IMR-90 (cell line): ENCODE measurements at regions not wholly inside any gene's neighbourhood (a gene's known extent, or its start where the extent isn't known, plus 50 kb on each side); places are given as distances from the start of the nearest gene placed in this dataset.

Experiments used
- ATAC-seq: fragments of 200-7000 bp; cut with Tn5 transposase; 2 replicates; pipeline ENCODE4 v1.9.1; 2020; ENCODE audit warnings: low read depth, mild to moderate bottlenecking, moderate library complexity
- BruUV-seq: library from RNA; stranded (reverse); fragments of 400-500 nt; replicated peaks from 2 replicates; lab custom pipeline; 2021; lab: Mats Ljungman, UMichigan
- CTCF ChIA-PET: fragments of 300-600 bp; formaldehyde crosslinking; extraction: SDS; loops from one replicate; lab custom pipeline; 2021; ENCODE audit warnings: antibody characterized with exemption; lab: Yijun Ruan, JAX
- POLR2A ChIA-PET: fragments of 300-600 bp; sonication (Branson Sonifier 250); formaldehyde crosslinking; loops from one replicate; lab custom pipeline; 2022; ENCODE audit warnings: antibody characterized with exemption; ENCODE audit not compliant: unreplicated experiment; lab: Charles Lee
- DNase-seq: peaks from one replicate; pipeline ENCODE4 v3.0.0; 2013
- H2AFZ ChIP-seq: replicated peaks from 2 replicates; pipeline ENCODE3; 2013; ENCODE audit warnings: low read length, mild to moderate bottlenecking; ENCODE audit not compliant: poor library complexity
- H2AK5ac ChIP-seq: 2 replicates; pipeline ENCODE4 v1.6.1; 2013; ENCODE audit warnings: low read depth, low read length, inconsistent platforms
- H2AK9ac ChIP-seq: replicated peaks from 2 replicates; pipeline ENCODE3; 2013; ENCODE audit warnings: mild to moderate bottlenecking, low read depth, low read length, moderate library complexity; ENCODE audit not compliant: poor library complexity
- H2BK120ac ChIP-seq: 2 replicates; pipeline ENCODE4 v1.6.1; 2013; ENCODE audit warnings: low read depth, low read length, inconsistent platforms
- H2BK15ac ChIP-seq: 3 replicates; pipeline ENCODE4 v1.6.1; 2013; ENCODE audit warnings: low read depth, low read length, inconsistent platforms
- H2BK20ac ChIP-seq: 2 replicates; pipeline ENCODE4 v1.6.1; 2013; ENCODE audit warnings: low read depth, mild to moderate bottlenecking, inconsistent platforms, low read length, moderate library complexity
- H2BK5ac ChIP-seq: 2 replicates; pipeline ENCODE4 v1.6.1; 2013; ENCODE audit warnings: mild to moderate bottlenecking, low read depth, low read length, inconsistent platforms; ENCODE audit not compliant: poor library complexity, severe bottlenecking
- H3K14ac ChIP-seq: replicated peaks from 2 replicates; pipeline ENCODE4 v1.6.1; 2013; ENCODE audit warnings: low read depth, low read length, inconsistent platforms
- H3K18ac ChIP-seq: 2 replicates; pipeline ENCODE4 v1.6.1; 2013; ENCODE audit warnings: low read depth, low read length, control low read depth
- H3K23ac ChIP-seq: 2 replicates; pipeline ENCODE4 v1.6.1; 2013; ENCODE audit warnings: low read depth, low read length, inconsistent platforms
- H3K27ac ChIP-seq: 2 replicates; pipeline ENCODE4 v1.5.1; 2013; ENCODE audit warnings: mild to moderate bottlenecking, control low read depth, low read length; ENCODE audit not compliant: insufficient read depth
- H3K27me3 ChIP-seq: 2 replicates; pipeline ENCODE4 v1.6.1; 2013; ENCODE audit warnings: low read length; ENCODE audit not compliant: control insufficient read depth, insufficient read depth
- H3K36me3 ChIP-seq: 2 replicates; pipeline ENCODE4 v1.6.1; 2013; ENCODE audit warnings: low read length, mixed read lengths; ENCODE audit not compliant: control insufficient read depth, insufficient read depth
- H3K4ac ChIP-seq: 2 replicates; pipeline ENCODE4 v1.6.1; 2013; ENCODE audit warnings: low read depth, low read length, inconsistent platforms
- H3K4me1 ChIP-seq: 2 replicates; pipeline ENCODE4 v1.6.1; 2013; ENCODE audit warnings: low read length, mixed read lengths; ENCODE audit not compliant: control insufficient read depth, insufficient read depth
- H3K4me2 ChIP-seq: 2 replicates; pipeline ENCODE4 v1.6.1; 2013; ENCODE audit warnings: low read depth, mild to moderate bottlenecking, control low read depth, low read length, moderate library complexity
- H3K4me3 ChIP-seq: 2 replicates; pipeline ENCODE4 v1.5.1; 2013; ENCODE audit warnings: low read depth, mild to moderate bottlenecking, control low read depth, low read length, moderate library complexity; ENCODE audit not compliant: insufficient read depth
- H3K56ac ChIP-seq: 2 replicates; pipeline ENCODE4 v1.6.1; 2013; ENCODE audit warnings: low read length, inconsistent platforms; ENCODE audit not compliant: insufficient read depth; ENCODE audit errors: extremely low read depth
- H3K79me1 ChIP-seq, 2 experiments: 2 replicates each; pipeline ENCODE4 v1.6.1; 2013; ENCODE audit warnings: low read length in 2 of 2, inconsistent platforms in 1 of 2, low read depth in 1 of 2
- H3K9ac ChIP-seq: 2 replicates; pipeline ENCODE4 v1.6.1; 2013; ENCODE audit warnings: low read depth, low read length, control low read depth
- H3K9me1 ChIP-seq: 2 replicates; pipeline ENCODE4 v1.6.1; 2013; ENCODE audit warnings: low read length, inconsistent platforms; ENCODE audit not compliant: insufficient read depth
- H3K9me3 ChIP-seq: 2 replicates; pipeline ENCODE4 v1.6.1; 2013; ENCODE audit warnings: low read length; ENCODE audit not compliant: control insufficient read depth, insufficient read depth
- H4K20me1 ChIP-seq: 2 replicates; pipeline ENCODE4 v1.6.1; 2013; ENCODE audit warnings: low read length, inconsistent platforms; ENCODE audit not compliant: insufficient read depth
- H4K5ac ChIP-seq: 2 replicates; pipeline ENCODE4 v1.6.1; 2013; ENCODE audit warnings: mild to moderate bottlenecking, low read depth, low read length, control low read depth
- H4K8ac ChIP-seq, 2 experiments: 2 replicates each; pipeline ENCODE4 v1.6.1; 2013; ENCODE audit warnings: low read depth in 2 of 2, low read length in 2 of 2, control low read depth in 1 of 2, inconsistent platforms in 1 of 2
- H4K91ac ChIP-seq: 2 replicates; pipeline ENCODE4 v1.6.1; 2013; ENCODE audit warnings: low read depth, low read length, inconsistent platforms; ENCODE audit not compliant: insufficient read depth
- BHLHE40 ChIP-seq: fragments of 150-350 bp; IDR thresholded peaks from 2 replicates; pipeline ENCODE4 v1.6.1; 2016; ENCODE audit warnings: mild to moderate bottlenecking, low read depth, low read length
- CTCF ChIP-seq: conservative IDR thresholded peaks from 2 replicates; pipeline ENCODE4 v1.5.1; 2012; ENCODE audit warnings: mild to moderate bottlenecking, low read depth, low read length, improper control_type of control experiment
- FOS ChIP-seq: fragments of 150-350 bp; IDR thresholded peaks from 2 replicates; pipeline ENCODE4 v1.6.1; 2016; ENCODE audit warnings: low read depth, low read length
- POLR2A ChIP-seq: IDR thresholded peaks from 2 replicates; pipeline ENCODE4 v1.6.1; 2012; ENCODE audit warnings: mild to moderate bottlenecking, low read depth, low read length
- USF2 ChIP-seq: fragments of 150-350 bp; IDR thresholded peaks from 2 replicates; pipeline ENCODE4 v1.6.1; 2017; ENCODE audit warnings: mild to moderate bottlenecking, antibody characterized with exemption, low read length, low read depth
- WGBS, 2 experiments: methylation state at CpG; one replicate each; pipeline versions ENCODE4 v1.1.5 to v1.1.7; 2013; ENCODE audit warnings: missing lambda C conversion rate in 2 of 2; ENCODE audit not compliant: insufficient read length in 1 of 2; ENCODE audit errors: extremely low coverage in 2 of 2; 5-methylcytosine and 5-hydroxymethylcytosine counted together
- dilution Hi-C: fragments of 300-500 bp; cut with HindIII; formaldehyde crosslinking; loops from one replicate; pipeline ENCODE4 v1.14.3; 2018; ENCODE audit warnings: low sequenced_read_pairs; ENCODE audit not compliant: unreplicated experiment
- in situ Hi-C: fragments of 300-500 bp; cut with MboI; formaldehyde crosslinking; loops from 3 replicates; pipeline ENCODE4 v1.14.3; 2019; ENCODE audit warnings: low sequenced_read_pairs, inconsistent platforms, mixed read lengths
- intact Hi-C: fragments of 100-400 bp; cut with micrococcal nuclease; formaldehyde crosslinking; loops from 2 replicates; pipeline ENCODE4 v1.10.0; 2022

GRCh38 chr11:70747921-70748320 lies 349.6 kb downstream of the CTTN start:
- Histone ChIP-seq H3K18ac (no peak overlapping the region), H2AK5ac (no peak overlapping the region), H4K5ac (no peak overlapping the region), H3K9ac (no peak overlapping the region), H2BK120ac (no peak overlapping the region), H4K91ac (no peak overlapping the region), H3K23ac (no peak overlapping the region), H3K27me3 (no peaks in the 10 kb centered on the region; the same call in 1 of the 2 replicates), H3K27ac (no peak overlapping the region), H3K9me1 (no peaks in the 10 kb centered on the region), H3K4me2 (no peak overlapping the region), H3K4me3 (no peak overlapping the region), H3K56ac (no peak overlapping the region), H3K79me1 (no peaks in the 10 kb centered on the region), H2BK20ac (no peak overlapping the region), H3K14ac (no peak overlapping the region), H2BK15ac (no peak overlapping the region), H2AK9ac (no peak overlapping the region), H2AFZ (no peak overlapping the region), H3K4ac (no peak overlapping the region), H4K8ac (no peak overlapping the region), H3K4me1 (no peaks in the 10 kb centered on the region), H4K20me1 (no peaks in the 10 kb centered on the region; the same call in none of the 2 replicates), H3K36me3 (no peaks in the 10 kb centered on the region), H2BK5ac (no peak overlapping the region), H3K9me3 (peaks cover 6% of the 10 kb centered on the region)
- intact Hi-C loops (no loop called here), in situ Hi-C loops (no loop called here), dilution Hi-C loops (no loop called here)
- ATAC-seq, result no peak
- DNase-seq, result no peak
- WGBS, 2 experiments, result no CpG with 5 or more reads among the region's 5 CpGs
- CTCF ChIA-PET, result no interaction called here
- TF ChIP-seq BHLHE40 (no peak), POLR2A (no peak), FOS (no peak), USF2 (no peak), CTCF (no peak)
- POLR2A ChIA-PET, result no interaction called here
- no TSS peak for BruUV-seq
